ENCODE measurements at regions not wholly inside any gene's neighbourhood (a gene's known extent, or its start where the extent isn't known, plus 50 kb on each side); places are given as distances from the start of the nearest gene placed in this dataset.
"Not testable (repeated sequence)": the region's sequence is repeated elsewhere in the genome, so short reads cannot be mapped to it uniquely, and the experiment has no call there.

GRCh38 chr1:221993444-221993948, 251.6 kb upstream of the DUSP10 start:
- Histone ChIP-seq H3K36me3 (ENCODE audit: control insufficient read depth in 2 of 2, insufficient read depth in 2 of 2, low read length in 2 of 2) (no peaks in the 10 kb centered on the region), H3K9ac (ENCODE audit: low read length in 2 of 2) (no peak overlapping the region), H3K4me3 (ENCODE audit: low read length in 2 of 2) (no peak overlapping the region), H3K9me3 (ENCODE audit: control insufficient read depth in 2 of 2, low read length in 2 of 2) (no peaks in the 10 kb centered on the region), H3K4me1 (ENCODE audit: control insufficient read depth, insufficient read depth, low read length) (peaks cover 12% of the 10 kb centered on the region), H3K27me3 (ENCODE audit: control insufficient read depth in 1 of 2, insufficient read depth in 2 of 2, low read length in 2 of 2) (no peaks in the 10 kb centered on the region), H3K27ac (ENCODE audit: low read length) (no peak overlapping the region)

- Histone ChIP-seq H3K36me3 (ENCODE audit: control insufficient read depth in 2 of 2, insufficient read depth in 2 of 2, low read length in 2 of 2) (no peaks in the 10 kb centered on the region), H3K27me3 (ENCODE audit: control insufficient read depth in 1 of 2, insufficient read depth in 2 of 2, low read length in 2 of 2) (no peaks in the 10 kb centered on the region), H3K9ac (ENCODE audit: low read length in 2 of 2) (no peak overlapping the region), H3K4me1 (ENCODE audit: control insufficient read depth, insufficient read depth, low read length) (peaks cover 12% of the 10 kb centered on the region), H3K27ac (ENCODE audit: low read length) (no peak overlapping the region), H3K9me3 (ENCODE audit: control insufficient read depth in 2 of 2, low read length in 2 of 2) (no peaks in the 10 kb centered on the region), H3K4me3 (ENCODE audit: low read length in 2 of 2) (no peak overlapping the region)
These were observed 250.5 kb upstream of the DUSP10 start for GRCh38 chr1:221992427-221992826.

GRCh38 chr1:221991221-221991620, 249.3 kb upstream of the DUSP10 start:
- H3K4me3 ChIP-seq (ENCODE audit: low read length in 2 of 2), result no peak overlapping the region
- H3K27me3 ChIP-seq (ENCODE audit: control insufficient read depth in 1 of 2, insufficient read depth in 2 of 2, low read length in 2 of 2), result no peaks in the 10 kb centered on the region
- no peaks in the 10 kb centered on the region for H3K36me3 ChIP-seq (ENCODE audit: control insufficient read depth in 2 of 2, insufficient read depth in 2 of 2, low read length in 2 of 2)
- H3K9ac ChIP-seq (ENCODE audit: low read length in 2 of 2), result no peak overlapping the region
- peaks cover 12% of the 10 kb centered on the region for H3K4me1 ChIP-seq (ENCODE audit: control insufficient read depth, insufficient read depth, low read length)
- H3K9me3 ChIP-seq (ENCODE audit: control insufficient read depth in 2 of 2, low read length in 2 of 2), result no peaks in the 10 kb centered on the region
- no peak overlapping the region for H3K27ac ChIP-seq (ENCODE audit: low read length)

GRCh38 chr1:221989741-221990140, 247.9 kb upstream of the DUSP10 start:
- Histone ChIP-seq H3K9ac (ENCODE audit: low read length in 2 of 2) (no peak overlapping the region), H3K4me3 (ENCODE audit: low read length in 2 of 2) (no peak overlapping the region), H3K36me3 (ENCODE audit: control insufficient read depth in 2 of 2, insufficient read depth in 2 of 2, low read length in 2 of 2) (no peaks in the 10 kb centered on the region), H3K4me1 (ENCODE audit: control insufficient read depth, insufficient read depth, low read length) (peaks cover 12% of the 10 kb centered on the region), H3K27me3 (ENCODE audit: control insufficient read depth in 1 of 2, insufficient read depth in 2 of 2, low read length in 2 of 2) (no peaks in the 10 kb centered on the region), H3K27ac (ENCODE audit: low read length) (peak overlapping the region; percentile 31), H3K9me3 (ENCODE audit: control insufficient read depth in 2 of 2, low read length in 2 of 2) (no peaks in the 10 kb centered on the region)

- H3K9ac ChIP-seq (ENCODE audit: low read length in 2 of 2), result no peak overlapping the region
- no peaks in the 10 kb centered on the region for H3K36me3 ChIP-seq (ENCODE audit: control insufficient read depth in 2 of 2, insufficient read depth in 2 of 2, low read length in 2 of 2)
- H3K9me3 ChIP-seq (ENCODE audit: control insufficient read depth in 2 of 2, low read length in 2 of 2), result no peaks in the 10 kb centered on the region
- no peak overlapping the region for H3K27ac ChIP-seq (ENCODE audit: low read length)
- no peaks in the 10 kb centered on the region for H3K27me3 ChIP-seq (ENCODE audit: control insufficient read depth in 1 of 2, insufficient read depth in 2 of 2, low read length in 2 of 2)
- no peak overlapping the region for H3K4me3 ChIP-seq (ENCODE audit: low read length in 2 of 2)
- peaks cover 12% of the 10 kb centered on the region for H3K4me1 ChIP-seq (ENCODE audit: control insufficient read depth, insufficient read depth, low read length)
These were observed 246.9 kb upstream of the DUSP10 start for GRCh38 chr1:221988829-221989228.

- Histone ChIP-seq H3K27ac (ENCODE audit: low read length) (no peak overlapping the region), H3K27me3 (ENCODE audit: control insufficient read depth in 1 of 2, insufficient read depth in 2 of 2, low read length in 2 of 2) (no peaks in the 10 kb centered on the region), H3K9me3 (ENCODE audit: control insufficient read depth in 2 of 2, low read length in 2 of 2) (no peaks in the 10 kb centered on the region), H3K4me1 (ENCODE audit: control insufficient read depth, insufficient read depth, low read length) (peaks cover 12% of the 10 kb centered on the region), H3K36me3 (ENCODE audit: control insufficient read depth in 2 of 2, insufficient read depth in 2 of 2, low read length in 2 of 2) (no peaks in the 10 kb centered on the region), H3K9ac (ENCODE audit: low read length in 2 of 2) (no peak overlapping the region), H3K4me3 (ENCODE audit: low read length in 2 of 2) (no peak overlapping the region)
These were observed 246.1 kb upstream of the DUSP10 start for GRCh38 chr1:221987860-221988520.

GRCh38 chr1:221983444-221983843, 241.6 kb upstream of the DUSP10 start:
- H3K4me3 ChIP-seq (ENCODE audit: low read length in 2 of 2), result no peak overlapping the region
- no peak overlapping the region for H3K9ac ChIP-seq (ENCODE audit: low read length in 2 of 2)
- no peaks in the 10 kb centered on the region for H3K4me1 ChIP-seq (ENCODE audit: control insufficient read depth, insufficient read depth, low read length)
- no peaks in the 10 kb centered on the region for H3K27me3 ChIP-seq (ENCODE audit: control insufficient read depth in 1 of 2, insufficient read depth in 2 of 2, low read length in 2 of 2)
- no peaks in the 10 kb centered on the region for H3K36me3 ChIP-seq (ENCODE audit: control insufficient read depth in 2 of 2, insufficient read depth in 2 of 2, low read length in 2 of 2)
- H3K27ac ChIP-seq (ENCODE audit: low read length), result no peak overlapping the region
- no peaks in the 10 kb centered on the region for H3K9me3 ChIP-seq (ENCODE audit: control insufficient read depth in 2 of 2, low read length in 2 of 2)

GRCh38 chr1:221981461-221981860, 239.6 kb upstream of the DUSP10 start:
- Histone ChIP-seq H3K27me3 (ENCODE audit: control insufficient read depth in 1 of 2, insufficient read depth in 2 of 2, low read length in 2 of 2) (no peaks in the 10 kb centered on the region), H3K4me3 (ENCODE audit: low read length in 2 of 2) (no peak overlapping the region), H3K27ac (ENCODE audit: low read length) (no peak overlapping the region), H3K36me3 (ENCODE audit: control insufficient read depth in 2 of 2, insufficient read depth in 2 of 2, low read length in 2 of 2) (no peaks in the 10 kb centered on the region), H3K9me3 (ENCODE audit: control insufficient read depth in 2 of 2, low read length in 2 of 2) (no peaks in the 10 kb centered on the region), H3K4me1 (ENCODE audit: control insufficient read depth, insufficient read depth, low read length) (no peaks in the 10 kb centered on the region), H3K9ac (ENCODE audit: low read length in 2 of 2) (no peak overlapping the region)

- no peak overlapping the region for H3K4me3 ChIP-seq (ENCODE audit: low read length in 2 of 2)
- H3K9me3 ChIP-seq (ENCODE audit: control insufficient read depth in 2 of 2, low read length in 2 of 2), result no peaks in the 10 kb centered on the region
- no peaks in the 10 kb centered on the region for H3K4me1 ChIP-seq (ENCODE audit: control insufficient read depth, insufficient read depth, low read length)
- no peak overlapping the region for H3K27ac ChIP-seq (ENCODE audit: low read length)
- no peaks in the 10 kb centered on the region for H3K36me3 ChIP-seq (ENCODE audit: control insufficient read depth in 2 of 2, insufficient read depth in 2 of 2, low read length in 2 of 2)
- no peak overlapping the region for H3K9ac ChIP-seq (ENCODE audit: low read length in 2 of 2)
- H3K27me3 ChIP-seq (ENCODE audit: control insufficient read depth in 1 of 2, insufficient read depth in 2 of 2, low read length in 2 of 2), result no peaks in the 10 kb centered on the region
These were observed 237.6 kb upstream of the DUSP10 start for GRCh38 chr1:221979444-221980032.

- not testable (repeated sequence) for H3K9ac ChIP-seq (ENCODE audit: low read length in 2 of 2); H3K9me3 ChIP-seq (ENCODE audit: control insufficient read depth in 2 of 2, low read length in 2 of 2); H3K27ac ChIP-seq (ENCODE audit: low read length); H3K4me1 ChIP-seq (ENCODE audit: control insufficient read depth, insufficient read depth, low read length); H3K36me3 ChIP-seq (ENCODE audit: control insufficient read depth in 2 of 2, insufficient read depth in 2 of 2, low read length in 2 of 2); H3K27me3 ChIP-seq (ENCODE audit: control insufficient read depth in 1 of 2, insufficient read depth in 2 of 2, low read length in 2 of 2); H3K4me3 ChIP-seq (ENCODE audit: low read length in 2 of 2)
These were observed 236.9 kb upstream of the DUSP10 start for GRCh38 chr1:221978631-221979334.

- H3K27me3 ChIP-seq (ENCODE audit: control insufficient read depth in 1 of 2, insufficient read depth in 2 of 2, low read length in 2 of 2); H3K4me3 ChIP-seq (ENCODE audit: low read length in 2 of 2); H3K4me1 ChIP-seq (ENCODE audit: control insufficient read depth, insufficient read depth, low read length); H3K9ac ChIP-seq (ENCODE audit: low read length in 2 of 2); H3K9me3 ChIP-seq (ENCODE audit: control insufficient read depth in 2 of 2, low read length in 2 of 2); H3K27ac ChIP-seq (ENCODE audit: low read length); H3K36me3 ChIP-seq (ENCODE audit: control insufficient read depth in 2 of 2, insufficient read depth in 2 of 2, low read length in 2 of 2): not testable (repeated sequence)
These were observed 231.9 kb upstream of the DUSP10 start for GRCh38 chr1:221973787-221974186.

Measured in stomach smooth muscle (tissue), 2 donors.